ENCODE measurements at regions not wholly inside any gene's neighbourhood (a gene's known extent, or its start where the extent isn't known, plus 50 kb on each side); places are given as distances from the start of the nearest gene placed in this dataset.
"Not testable (repeated sequence)": the region's sequence is repeated elsewhere in the genome, so short reads cannot be mapped to it uniquely, and the experiment has no call there.

DNA sequence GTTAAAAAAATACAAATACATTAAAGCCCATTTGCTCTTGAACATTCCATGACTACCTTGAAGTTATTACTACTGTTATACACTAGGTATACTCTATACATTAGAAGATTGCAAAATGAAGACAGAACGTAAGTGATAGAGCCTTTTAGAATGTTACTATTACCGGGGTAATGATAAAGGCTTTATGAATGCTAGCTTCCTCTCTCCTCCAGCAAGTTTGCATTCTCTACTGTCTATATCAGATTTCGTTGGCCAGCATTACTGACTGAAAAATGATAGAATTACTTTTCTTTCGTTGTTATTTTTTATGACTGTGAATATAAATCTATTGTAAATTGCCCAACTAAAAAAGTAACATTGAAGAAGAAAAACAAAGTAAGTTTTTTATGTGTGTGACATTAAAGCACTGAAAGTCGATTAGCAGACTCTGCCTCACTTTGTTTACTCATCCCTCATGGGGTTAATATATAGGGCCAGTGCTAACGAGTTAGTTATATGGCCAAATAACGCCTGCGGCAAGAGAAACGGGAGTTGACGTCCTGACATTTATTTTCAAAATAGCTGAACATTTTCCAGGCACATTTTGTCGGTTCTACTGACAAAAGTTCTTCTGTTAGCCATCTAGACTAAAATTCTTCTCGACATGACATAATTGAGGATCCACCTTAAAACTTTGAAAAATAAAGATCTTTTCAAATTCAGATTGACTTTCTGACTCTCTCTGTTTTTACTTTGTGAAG, 163.8 kb upstream of the KITLG start:
- in situ Hi-C loops (cut with MboI; ENCODE audit: low sequenced_read_pairs), result no loop called here

DNA sequence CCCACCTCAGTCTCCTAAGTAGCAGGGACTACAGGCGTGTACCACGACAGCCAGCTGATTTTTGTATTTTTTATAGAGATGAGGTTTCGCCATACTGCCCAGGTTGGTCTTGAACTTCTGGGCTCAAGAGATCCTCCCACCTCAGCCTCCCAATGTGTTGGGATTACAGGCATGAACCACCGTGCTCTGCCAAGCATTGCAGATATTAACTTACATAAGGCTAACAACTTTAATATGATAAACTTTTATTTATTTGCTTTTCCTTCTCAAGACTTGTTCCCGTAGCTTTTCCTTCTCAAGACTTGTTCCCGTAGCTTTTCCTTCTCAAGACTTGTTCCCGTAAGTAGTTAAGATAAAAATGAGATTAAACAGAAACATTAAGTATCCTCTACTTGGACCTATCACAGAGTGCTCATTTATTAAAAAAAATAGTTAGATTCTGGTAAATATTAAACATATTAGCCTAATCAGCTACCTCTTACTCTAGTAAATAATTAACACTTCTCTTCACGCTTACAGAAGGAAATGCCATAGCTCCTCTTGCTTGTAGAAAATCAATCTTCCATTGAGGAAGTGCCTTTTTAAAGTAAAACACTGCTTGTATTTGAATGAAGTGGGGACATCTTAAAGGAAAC, 157.7 kb upstream of the KITLG start:
- in situ Hi-C loops (cut with MboI; ENCODE audit: low sequenced_read_pairs), result no loop called here

DNA sequence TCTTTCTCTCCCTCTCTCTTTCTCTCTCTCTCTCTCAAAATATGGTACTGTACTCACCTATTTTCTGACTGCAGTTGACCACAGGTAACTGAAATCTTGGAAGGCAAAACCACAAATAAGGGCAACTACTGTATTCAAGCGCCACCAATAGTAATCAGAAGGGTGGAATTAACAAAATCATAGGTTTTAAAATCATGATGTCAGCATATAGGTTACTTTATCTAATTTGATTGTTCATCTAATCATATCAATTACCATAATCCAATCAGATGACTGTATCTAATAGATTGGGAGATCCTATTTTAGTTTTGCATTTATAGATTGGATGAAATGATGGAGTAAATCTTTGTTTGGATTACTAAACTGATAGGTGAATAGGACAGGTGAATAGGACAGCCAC, 155.8 kb upstream of the KITLG start:
- in situ Hi-C loops (cut with MboI; ENCODE audit: low sequenced_read_pairs), result no loop called here

DNA sequence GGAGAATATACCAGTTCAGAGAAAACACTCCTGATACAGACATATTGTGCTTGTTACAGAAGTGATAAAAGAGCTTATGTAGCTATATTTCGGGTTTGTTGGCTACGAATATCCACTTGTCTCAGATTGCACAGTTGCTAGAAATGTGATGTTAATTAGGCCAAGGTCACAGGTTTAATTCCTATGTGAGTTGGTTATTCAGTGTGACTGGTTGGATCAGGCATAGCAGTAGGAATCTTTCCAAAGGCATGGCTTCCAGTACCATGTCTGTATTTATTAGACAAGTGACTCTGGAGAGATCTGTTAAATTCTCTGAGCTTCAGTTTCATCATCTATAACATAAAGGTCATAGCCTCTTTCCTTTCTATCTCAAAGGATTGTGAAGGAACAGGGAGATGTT, 152.7 kb upstream of the KITLG start:
- in situ Hi-C loops (cut with MboI; ENCODE audit: low sequenced_read_pairs), result no loop called here

DNA sequence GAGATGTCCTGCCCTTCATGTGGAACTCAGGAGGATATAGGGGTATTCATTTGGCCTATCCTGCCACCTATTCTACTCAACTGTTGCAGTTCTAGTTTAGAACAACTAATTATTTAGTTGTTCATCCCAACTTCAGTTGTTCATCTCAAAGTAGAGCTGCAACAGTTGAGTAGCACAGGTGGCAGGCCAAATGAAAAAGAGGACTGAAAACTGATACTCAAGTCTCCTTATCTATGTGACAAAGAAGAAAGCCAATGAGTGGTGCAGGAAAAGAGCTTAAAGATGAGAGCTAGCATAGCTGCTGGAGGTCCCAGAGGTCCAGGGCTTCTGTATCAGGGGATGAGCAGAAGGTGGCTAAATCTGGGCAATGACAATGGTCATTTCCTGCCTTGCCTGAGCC, 148.9 kb upstream of the KITLG start:
- in situ Hi-C loops (cut with MboI; ENCODE audit: low sequenced_read_pairs), result no loop called here

DNA sequence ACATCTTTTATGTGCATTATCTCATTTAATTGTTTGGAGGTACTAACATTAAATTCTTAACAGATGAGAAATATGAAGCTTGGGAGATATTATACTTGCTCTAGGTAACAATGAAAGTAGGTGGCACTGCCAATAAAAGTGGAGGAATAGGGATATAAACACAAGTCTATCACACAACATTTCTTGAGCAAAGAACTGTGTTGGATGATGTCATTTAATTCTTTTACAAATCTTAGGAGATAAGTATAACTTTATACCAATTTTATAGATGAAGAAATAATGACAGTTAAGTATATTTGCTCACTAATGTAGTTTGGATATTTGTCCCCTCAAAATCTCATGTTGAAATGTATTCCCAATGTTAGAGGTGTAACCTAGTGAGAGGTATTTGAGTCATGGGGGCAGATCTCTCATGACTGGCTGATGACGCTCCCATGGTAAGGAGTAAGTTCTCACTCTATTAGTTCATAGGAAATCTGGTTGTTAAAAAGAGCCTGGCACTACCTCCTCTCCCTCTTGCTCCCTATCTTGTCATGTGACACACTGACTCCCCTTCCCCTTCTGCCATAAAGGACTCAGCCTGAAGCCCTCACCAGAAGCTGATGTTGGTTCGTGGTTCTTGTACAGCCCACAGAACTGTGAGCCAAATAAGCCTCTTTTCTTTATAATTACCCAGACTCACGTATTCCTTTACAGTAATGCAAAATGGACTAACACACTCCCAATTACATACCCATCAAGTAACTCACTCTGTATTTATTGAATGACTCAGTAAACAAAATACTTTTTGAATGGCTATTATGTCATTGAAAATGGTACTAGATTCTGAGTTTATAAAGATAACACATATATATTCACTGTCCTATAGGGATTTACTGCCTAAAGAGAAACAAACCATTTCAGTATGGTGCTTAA, 146.8 kb upstream of the KITLG start:
- in situ Hi-C loops (cut with MboI; ENCODE audit: low sequenced_read_pairs), result no loop called here

DNA sequence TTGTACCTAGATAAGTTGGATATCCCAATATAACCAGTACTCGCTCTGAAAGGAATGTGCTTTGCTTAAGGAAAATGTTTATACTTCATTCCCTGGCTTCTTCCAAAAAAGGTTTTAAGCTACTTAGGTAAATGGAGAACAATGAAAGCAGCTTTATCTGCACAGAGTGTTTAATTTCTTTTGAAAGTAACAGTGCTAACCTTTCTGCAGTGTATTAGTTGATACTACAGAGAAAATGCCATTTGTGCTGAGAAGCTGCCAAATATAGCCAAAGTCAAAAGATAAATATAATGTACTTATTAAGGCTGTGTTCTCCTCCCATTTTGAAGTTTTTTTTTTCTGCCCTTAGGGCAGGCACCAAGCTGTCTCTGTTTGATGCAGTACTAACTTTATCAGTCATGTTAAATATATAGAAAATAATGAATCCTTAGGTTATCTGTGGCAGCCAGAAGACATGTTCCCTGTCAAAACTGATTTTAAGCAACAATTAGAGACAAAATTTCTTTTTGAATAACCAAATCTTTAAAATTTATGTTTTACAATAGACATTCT, 145.4 kb upstream of the KITLG start:
- in situ Hi-C loops (cut with MboI; ENCODE audit: low sequenced_read_pairs), result no loop called here

DNA sequence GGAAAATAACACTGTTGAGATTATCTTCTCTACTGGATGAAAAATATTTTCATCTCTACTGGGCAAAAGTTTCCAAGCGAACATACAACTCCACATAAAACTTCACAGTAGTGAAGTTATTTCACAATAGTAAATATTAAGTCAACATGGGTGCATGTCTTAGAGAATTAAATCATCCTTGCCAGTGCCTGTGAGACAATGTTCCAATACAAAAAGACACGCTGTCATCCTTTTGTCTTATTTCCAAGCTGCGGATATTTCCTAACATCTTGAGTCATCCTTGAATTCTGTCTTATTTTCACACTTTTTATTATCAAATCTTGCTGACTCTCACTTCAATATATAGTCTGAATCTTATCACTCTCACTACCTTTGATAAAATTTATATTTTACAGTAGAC, 142.9 kb upstream of the KITLG start:
- in situ Hi-C loops (cut with MboI; ENCODE audit: low sequenced_read_pairs), result no loop called here

DNA sequence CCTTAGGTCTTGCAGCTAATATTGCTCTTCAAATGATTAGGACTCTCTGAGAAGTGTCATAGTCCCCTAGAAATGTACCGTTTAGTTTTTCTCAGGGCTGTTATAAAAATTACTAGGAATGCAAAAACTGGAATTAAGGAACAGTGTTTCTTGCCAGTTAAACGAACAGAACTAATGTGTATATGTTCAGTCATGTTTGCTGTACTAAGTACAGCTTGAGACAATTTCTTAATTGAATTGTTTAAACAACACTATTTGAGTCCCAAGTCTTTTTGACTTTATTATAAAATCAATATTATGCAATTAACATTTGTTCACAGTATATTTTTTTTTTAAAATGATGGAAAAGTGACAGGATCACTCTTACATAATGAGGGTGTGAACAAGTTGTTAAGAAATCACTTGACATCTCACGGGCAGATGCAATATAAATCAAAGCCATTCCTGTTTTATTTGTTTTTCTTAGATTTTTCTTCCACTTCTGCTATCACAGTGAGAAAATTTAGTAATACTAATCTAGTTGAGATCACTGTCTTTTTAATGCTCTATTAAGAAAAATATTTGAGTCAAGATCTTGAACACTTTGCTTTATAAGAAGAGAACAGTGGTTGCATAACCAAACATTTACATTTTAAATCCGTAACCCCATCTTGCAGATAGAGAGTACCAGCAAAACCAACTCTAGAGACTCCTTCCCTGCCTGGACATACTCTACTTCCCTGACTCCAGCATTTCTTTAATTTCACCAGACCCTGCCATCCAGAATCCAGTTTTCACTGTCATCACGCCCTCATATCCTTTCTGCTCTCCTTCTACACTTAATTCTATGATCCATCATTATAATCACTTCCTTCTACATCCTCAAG, 140.7 kb upstream of the KITLG start:
- in situ Hi-C loops (cut with MboI; ENCODE audit: low sequenced_read_pairs), result no loop called here

DNA sequence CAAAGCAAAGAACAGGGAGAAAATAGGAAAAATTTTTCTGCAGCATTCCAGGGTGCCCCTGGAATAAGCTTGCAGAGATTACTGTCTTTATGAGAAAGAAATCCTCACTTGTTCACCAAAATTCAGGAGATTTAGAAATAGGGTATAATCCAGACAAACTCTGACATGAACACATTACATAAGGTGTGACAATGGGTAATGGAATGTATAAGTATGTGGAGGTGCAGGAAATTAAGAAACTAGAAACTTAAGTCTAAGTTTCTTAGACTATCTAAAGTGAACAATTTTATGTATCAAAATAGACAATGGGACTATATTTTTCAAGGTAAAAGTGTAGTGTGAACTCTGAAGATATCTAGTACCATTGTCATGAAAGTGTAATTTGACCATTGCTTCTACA, 140.0 kb upstream of the KITLG start:
- in situ Hi-C loops (cut with MboI; ENCODE audit: low sequenced_read_pairs), result no loop called here

DNA sequence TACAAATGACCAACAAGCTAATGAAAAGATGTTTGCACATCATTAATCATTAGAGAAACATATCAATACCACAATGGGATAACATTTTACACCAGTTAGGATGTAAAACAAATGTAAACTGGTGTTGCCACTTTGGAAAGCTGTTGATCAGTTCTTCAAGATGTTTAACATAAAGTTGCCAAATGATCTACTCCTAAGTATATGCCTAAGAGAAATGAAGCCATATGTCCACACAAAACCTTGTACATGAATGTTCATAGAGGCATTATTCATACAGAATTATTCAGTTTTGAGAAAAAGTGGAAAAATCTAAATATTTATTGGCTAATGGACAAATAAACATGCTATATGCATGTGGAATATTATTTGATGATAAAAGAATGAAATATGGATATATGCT, 136.9 kb upstream of the KITLG start:
- in situ Hi-C loops (cut with MboI; ENCODE audit: low sequenced_read_pairs), result no loop called here

DNA sequence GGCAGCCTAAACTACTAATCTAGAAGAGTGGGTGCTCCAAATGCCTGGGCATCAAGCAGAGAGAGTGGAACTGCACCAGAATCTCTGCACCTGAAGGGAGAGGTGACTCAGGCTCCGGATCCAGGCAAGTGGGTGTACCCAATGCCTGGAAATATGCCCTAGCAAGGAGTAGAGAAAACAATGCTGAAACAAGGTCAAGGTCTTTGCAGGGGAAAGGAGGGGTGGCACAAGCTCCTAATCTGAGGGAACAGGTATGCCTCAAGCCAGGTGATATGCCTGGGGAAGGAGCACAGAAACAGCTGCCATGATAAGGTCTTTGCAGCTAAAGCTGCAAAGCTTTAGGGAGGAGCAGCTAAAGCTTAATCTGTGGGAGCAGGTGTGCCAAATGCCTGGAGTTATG, 136.0 kb upstream of the KITLG start:
- in situ Hi-C loops (cut with MboI; ENCODE audit: low sequenced_read_pairs), result no loop called here

DNA sequence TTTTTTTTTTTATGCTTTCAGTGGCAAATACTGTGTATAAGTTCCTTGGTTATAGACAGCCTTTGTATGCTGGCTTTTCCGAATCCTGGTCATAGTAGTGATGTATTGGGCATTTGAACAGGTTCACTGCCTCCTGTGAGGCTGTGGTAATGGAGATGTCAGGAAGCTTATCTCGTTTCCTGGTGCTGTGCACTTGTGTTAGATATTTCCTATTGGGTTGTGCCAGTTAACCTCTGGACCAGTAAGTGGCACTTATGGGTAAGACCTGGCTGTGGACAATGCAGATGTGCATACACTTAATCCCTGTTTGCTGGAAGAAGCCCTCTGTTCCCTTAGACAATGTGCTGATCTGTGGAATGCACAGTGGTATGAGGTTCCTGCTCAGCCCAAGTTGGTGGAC, 135.4 kb upstream of the KITLG start:
- in situ Hi-C loops (cut with MboI; ENCODE audit: low sequenced_read_pairs), result no loop called here

DNA sequence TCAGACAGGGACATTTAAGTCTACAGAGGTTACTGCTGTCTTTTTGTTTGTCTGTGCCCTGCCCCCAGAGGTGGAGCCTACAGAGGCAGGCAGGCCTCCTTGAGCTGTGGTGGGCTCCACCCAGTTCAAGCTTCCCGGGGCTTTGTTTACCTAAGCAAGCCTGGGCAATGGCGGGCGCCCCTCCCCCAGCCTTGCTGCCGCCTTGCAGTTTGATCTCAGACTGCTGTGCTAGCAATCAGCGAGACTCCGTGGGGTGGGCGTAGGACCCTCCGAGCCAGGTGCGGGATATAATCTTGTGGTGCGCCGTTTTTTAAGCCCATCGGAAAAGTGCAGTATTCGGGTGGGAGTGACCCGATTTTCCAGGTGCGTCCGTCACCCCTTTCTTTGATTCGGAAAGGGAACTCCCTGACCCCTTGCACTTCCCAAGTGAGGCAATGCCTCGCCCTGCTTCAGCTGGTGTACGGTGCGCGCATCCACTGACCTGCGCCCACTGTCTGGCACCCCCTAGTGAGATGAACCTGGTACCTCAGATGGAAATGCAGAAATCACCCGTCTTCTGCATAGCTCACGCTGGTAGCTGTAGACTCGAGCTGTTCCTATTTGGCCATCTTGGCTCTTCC, 134.1 kb upstream of the KITLG start:
- in situ Hi-C loops (cut with MboI; ENCODE audit: low sequenced_read_pairs), result not testable (repeated sequence)

DNA sequence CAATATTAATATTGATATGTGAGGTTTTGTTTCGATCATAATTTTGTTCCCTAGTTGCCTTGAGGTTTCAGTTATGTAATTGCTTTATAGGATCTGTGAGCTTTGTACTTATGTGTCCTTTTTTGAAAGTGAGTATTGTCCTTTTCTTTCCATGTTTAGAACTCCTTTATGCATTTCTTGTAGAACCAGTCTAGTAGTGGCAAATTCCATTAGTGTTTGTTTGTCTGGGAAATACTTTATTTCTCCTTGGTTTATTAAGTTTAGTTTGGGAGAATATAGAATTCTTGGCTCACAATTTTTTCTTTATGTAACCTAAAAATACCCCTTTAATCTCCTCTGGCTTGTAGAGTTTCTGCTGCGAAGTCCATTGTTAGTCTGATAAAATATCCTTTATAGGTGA, 127.5 kb upstream of the KITLG start:
- in situ Hi-C loops (cut with MboI; ENCODE audit: low sequenced_read_pairs), result no loop called here

DNA sequence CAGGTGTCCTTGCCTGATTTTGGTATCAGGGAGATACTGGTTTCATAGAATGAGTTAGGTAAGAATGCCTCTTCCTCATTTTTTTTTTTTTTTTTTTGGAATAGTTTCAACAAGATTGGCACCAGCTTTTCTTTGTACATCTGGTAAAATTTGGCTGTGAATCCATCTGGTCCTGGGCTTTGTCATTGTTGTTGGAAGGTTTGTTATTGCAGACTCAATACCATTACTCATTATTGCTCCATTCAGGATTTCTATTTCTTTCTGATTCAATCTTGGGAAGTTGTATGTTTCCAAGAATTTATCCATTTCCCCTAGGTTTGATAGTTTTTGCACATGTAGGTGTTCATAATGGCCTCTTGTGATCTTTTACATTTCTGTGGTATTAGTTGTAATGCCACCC, 126.0 kb upstream of the KITLG start:
- in situ Hi-C loops (cut with MboI; ENCODE audit: low sequenced_read_pairs), result no loop called here

DNA sequence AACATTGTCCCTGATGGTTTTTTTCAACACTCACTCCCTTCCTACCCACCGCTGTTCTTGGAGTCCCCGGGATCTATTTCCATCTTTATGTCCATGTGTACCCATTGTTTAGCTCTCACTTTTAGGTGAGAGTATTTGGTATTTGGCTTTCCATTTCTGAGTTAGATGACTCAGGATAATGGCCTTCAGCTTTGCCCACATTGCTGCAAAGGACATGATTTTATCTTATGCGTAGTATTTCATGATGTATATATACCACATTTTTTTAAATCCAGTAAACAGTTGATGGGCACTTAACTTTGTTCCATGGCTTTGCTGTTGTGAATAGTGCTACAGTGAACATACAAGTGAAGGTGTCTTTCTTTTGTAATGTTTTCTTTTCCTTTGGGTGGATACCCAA, 123.5 kb upstream of the KITLG start:
- in situ Hi-C loops (cut with MboI; ENCODE audit: low sequenced_read_pairs), result no loop called here

DNA sequence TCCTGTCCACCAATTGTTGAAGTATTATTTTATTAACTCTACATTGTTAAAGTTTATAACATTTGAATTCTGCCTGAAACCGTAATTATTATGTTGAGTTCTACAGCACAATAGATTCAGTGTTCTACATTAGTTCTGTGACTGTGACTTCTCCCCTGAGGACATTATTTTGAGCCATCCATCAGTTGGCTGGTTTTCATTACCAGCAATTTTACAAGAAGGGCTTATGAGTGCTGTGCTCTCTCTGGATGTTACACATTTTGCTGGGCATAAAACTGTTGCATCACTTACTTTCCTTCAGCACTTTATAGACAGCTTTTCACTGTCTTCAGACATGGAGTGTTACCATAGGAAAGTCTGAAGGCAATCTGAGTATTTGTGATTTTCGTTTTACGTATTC, 118.2 kb upstream of the KITLG start:
- in situ Hi-C loops (cut with MboI; ENCODE audit: low sequenced_read_pairs), result no loop called here

DNA sequence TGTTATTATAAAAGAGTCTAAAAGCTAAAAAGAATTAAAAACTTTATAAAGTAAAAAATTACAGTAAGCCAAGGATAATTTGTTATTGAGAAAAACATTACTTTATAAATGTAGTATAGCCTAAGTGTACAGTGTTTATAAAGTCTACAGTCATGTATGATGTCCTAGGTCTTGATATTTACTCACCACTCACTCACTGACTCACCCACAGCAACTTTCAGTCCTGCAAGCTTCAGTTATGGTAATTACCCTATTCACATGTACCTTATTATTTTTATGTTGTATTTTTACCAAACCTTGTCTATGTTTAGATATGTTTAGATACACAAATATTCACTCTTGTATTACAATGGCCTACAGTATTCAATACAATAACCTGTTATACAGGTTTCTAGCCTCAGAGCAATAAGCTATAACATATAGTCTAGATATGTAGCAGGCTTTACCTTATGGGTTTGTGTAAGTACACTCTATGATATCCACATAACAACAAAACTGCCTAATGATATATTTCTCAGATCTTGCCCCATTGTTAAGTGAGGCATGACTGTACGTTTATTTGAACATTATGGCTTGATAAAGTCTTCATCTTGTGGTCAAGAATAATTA, 113.7 kb upstream of the KITLG start:
- in situ Hi-C loops (cut with MboI; ENCODE audit: low sequenced_read_pairs), result no loop called here

DNA sequence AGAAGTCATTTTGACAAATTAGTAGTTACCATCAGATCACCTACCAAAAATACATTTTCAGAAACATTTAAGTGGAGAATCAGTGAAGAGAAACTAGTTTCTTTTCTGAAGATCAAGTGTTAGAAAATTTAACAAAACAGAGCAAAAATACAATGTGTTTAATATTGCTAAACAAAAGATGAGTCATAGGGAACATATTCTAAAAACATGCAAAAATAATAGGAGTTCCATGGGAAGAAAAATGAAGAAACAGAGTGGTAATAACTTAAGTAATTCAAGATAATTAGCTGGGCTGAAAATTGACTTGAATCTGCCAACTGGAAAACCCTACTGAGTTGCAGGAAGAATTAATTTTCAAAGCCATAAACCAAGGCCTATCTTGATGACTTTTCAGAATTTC, 111.5 kb upstream of the KITLG start:
- in situ Hi-C loops (cut with MboI; ENCODE audit: low sequenced_read_pairs), result no loop called here
